ENCODE measurements at regions not wholly inside any gene's neighbourhood (a gene's known extent, or its start where the extent isn't known, plus 50 kb on each side); places are given as distances from the start of the nearest gene placed in this dataset.
A peak's percentile ranks its signal among the peaks of the same experiment; 100 is the strongest.

DNA sequence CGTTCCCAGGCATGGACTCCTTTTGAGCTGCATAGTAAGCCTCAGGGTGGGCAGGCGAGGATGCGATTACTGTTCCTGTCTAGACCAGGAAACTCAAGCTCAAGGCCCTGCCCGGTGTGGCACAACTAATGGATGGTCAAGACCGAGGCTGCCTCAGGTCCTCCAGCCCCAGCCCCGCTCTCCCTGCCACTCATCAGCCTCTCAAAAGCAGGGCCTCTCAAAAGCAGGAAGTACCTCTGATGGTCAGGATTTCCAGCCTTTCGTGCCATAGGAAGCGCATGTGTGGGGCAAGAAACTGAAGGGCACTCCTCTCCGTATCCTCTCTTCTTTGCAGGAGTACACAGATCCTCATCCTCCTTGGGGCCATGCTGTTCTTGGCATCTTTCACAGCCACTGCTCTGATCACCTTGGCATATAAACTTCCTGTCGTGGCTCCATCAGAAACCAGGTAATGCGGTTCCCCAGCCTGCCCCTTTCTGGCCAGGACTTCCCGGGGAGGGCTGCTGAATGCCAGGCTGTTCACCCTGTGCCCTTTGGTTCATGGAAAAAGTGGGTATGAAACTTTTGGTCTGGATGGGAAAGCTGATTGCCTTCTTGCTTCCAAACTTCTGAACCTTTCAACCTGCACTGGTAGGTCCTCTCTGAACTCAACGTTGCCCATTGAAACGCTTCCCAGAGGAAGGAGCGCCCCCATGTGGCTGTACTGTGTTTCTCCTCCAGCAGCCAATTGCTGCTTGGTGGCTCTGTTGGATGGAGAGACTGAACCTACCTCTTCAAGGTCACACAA, 82.8 kb upstream of the SEC11C start:
- TF ChIP-seq, protein P1, sequence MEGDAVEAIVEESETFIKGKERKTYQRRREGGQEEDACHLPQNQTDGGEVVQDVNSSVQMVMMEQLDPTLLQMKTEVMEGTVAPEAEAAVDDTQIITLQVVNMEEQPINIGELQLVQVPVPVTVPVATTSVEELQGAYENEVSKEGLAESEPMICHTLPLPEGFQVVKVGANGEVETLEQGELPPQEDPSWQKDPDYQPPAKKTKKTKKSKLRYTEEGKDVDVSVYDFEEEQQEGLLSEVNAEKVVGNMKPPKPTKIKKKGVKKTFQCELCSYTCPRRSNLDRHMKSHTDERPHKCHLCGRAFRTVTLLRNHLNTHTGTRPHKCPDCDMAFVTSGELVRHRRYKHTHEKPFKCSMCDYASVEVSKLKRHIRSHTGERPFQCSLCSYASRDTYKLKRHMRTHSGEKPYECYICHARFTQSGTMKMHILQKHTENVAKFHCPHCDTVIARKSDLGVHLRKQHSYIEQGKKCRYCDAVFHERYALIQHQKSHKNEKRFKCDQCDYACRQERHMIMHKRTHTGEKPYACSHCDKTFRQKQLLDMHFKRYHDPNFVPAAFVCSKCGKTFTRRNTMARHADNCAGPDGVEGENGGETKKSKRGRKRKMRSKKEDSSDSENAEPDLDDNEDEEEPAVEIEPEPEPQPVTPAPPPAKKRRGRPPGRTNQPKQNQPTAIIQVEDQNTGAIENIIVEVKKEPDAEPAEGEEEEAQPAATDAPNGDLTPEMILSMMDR (IDR thresholded peaks at IDR 0.05) = peak in 1 of 3 donors; percentile 55
- TF ChIP-seq POLR2A (IDR thresholded peaks at IDR 0.05) = no peak
